Upper lobe of right lung (tissue), 1 donor: ENCODE measurements at regions not wholly inside any gene's neighbourhood (a gene's known extent, or its start where the extent isn't known, plus 50 kb on each side); places are given as distances from the start of the nearest gene placed in this dataset.

Source experiments
- ATAC-seq: fragments of 200-7000 bp; cut with Tn5 transposase; one replicate; pipeline ENCODE4 v1.9.1; 2020; ENCODE audit warnings: mild to moderate bottlenecking, moderate library complexity
- DNase-seq: peaks from one replicate; pipeline ENCODE4 v3.0.0-alpha.2; 2020
- H3K27ac ChIP-seq: fragments of 200-600 bp; one replicate; pipeline ENCODE4 v1.8.0; 2022
- H3K27me3 ChIP-seq: fragments of 200-600 bp; one replicate; pipeline ENCODE4 v1.8.0; 2022; ENCODE audit warnings: mild to moderate bottlenecking
- H3K36me3 ChIP-seq: fragments of 200-600 bp; one replicate; pipeline ENCODE4 v1.8.0; 2022
- H3K4me1 ChIP-seq: fragments of 200-600 bp; one replicate; pipeline ENCODE4 v1.8.0; 2022
- H3K4me3 ChIP-seq: fragments of 200-600 bp; one replicate; pipeline ENCODE4 v1.8.0; 2022; ENCODE audit warnings: mild to moderate bottlenecking
- H3K9me3 ChIP-seq: fragments of 200-600 bp; one replicate; pipeline ENCODE4 v1.8.0; 2022
- CTCF ChIP-seq: fragments of 200-600 bp; IDR thresholded peaks from one replicate; pipeline ENCODE4 v1.8.0; 2022; ENCODE audit warnings: antibody characterized with exemption
- intact Hi-C: fragments of 100-400 bp; cut with DNase I; formaldehyde crosslinking; loops from one replicate; pipeline ENCODE4 v1.11.0; 2022
- donor health status: DM: no; HTN: yes; CAD: no; lungs with severe emphysema.

- Histone ChIP-seq H3K36me3 (no peaks in the 10 kb centered on the region), H3K9me3 (no peaks in the 10 kb centered on the region), H3K4me1 (no peaks in the 10 kb centered on the region), H3K27ac (no peak overlapping the region), H3K4me3 (no peak overlapping the region), H3K27me3 (peaks cover 12% of the 10 kb centered on the region)
- intact Hi-C loops = loop anchor here (10.0 kb wide), 1 partner anchor 166 kb away; no protein-coding TSS in a partner anchor
- TF ChIP-seq CTCF = no peak
- ATAC-seq = no peak
- DNase-seq = no peak
Measured at GRCh38 chr7:26060733-26061677, 91.0 kb upstream of the NFE2L3 start.

- intact Hi-C loops = loop anchor here (10.0 kb wide), 1 partner anchor 167 kb away; no protein-coding TSS in a partner anchor
- Histone ChIP-seq H3K9me3 (no peaks in the 10 kb centered on the region), H3K27ac (no peak overlapping the region), H3K4me1 (no peaks in the 10 kb centered on the region), H3K27me3 (peaks cover 12% of the 10 kb centered on the region), H3K4me3 (no peak overlapping the region), H3K36me3 (no peaks in the 10 kb centered on the region)
- peak; percentile 75 for DNase-seq
- TF ChIP-seq CTCF = peak; percentile 78
- ATAC-seq = peak; percentile 93
Measured at GRCh38 chr7:26061678-26062603, 90.1 kb upstream of the NFE2L3 start.

GRCh38 chr7:26065652-26066051 is 86.3 kb upstream of the NFE2L3 start:
- peaks cover 9% of the 10 kb centered on the region for H3K27me3 ChIP-seq
- no peak for TF ChIP-seq CTCF
- DNase-seq (no peak), ATAC-seq (no peak)
- H3K4me3 ChIP-seq = no peak overlapping the region
- H3K4me1 ChIP-seq = no peaks in the 10 kb centered on the region
- intact Hi-C loops = loop anchor here (10.0 kb wide), 1 partner anchor 171 kb away; no protein-coding TSS in a partner anchor
- H3K27ac ChIP-seq = no peak overlapping the region
- H3K36me3 ChIP-seq = no peaks in the 10 kb centered on the region
- no peaks in the 10 kb centered on the region for H3K9me3 ChIP-seq

- intact Hi-C loops = loop anchor here (10.0 kb wide), 1 partner anchor 172 kb away; no protein-coding TSS in a partner anchor
- peaks cover 9% of the 10 kb centered on the region for H3K27me3 ChIP-seq
- ATAC-seq (no peak), DNase-seq (no peak)
- no peaks in the 10 kb centered on the region for H3K4me1 ChIP-seq
- TF ChIP-seq CTCF = no peak
- H3K27ac ChIP-seq = no peak overlapping the region
- H3K4me3 ChIP-seq = no peak overlapping the region
- H3K9me3 ChIP-seq = no peaks in the 10 kb centered on the region
- H3K36me3 ChIP-seq = no peaks in the 10 kb centered on the region
Measured at GRCh38 chr7:26066736-26067135, 85.3 kb upstream of the NFE2L3 start.

- TF ChIP-seq CTCF = no peak
- Histone ChIP-seq H3K36me3 (no peaks in the 10 kb centered on the region), H3K9me3 (no peaks in the 10 kb centered on the region), H3K4me3 (no peak overlapping the region), H3K27me3 (no peaks in the 10 kb centered on the region), H3K4me1 (no peaks in the 10 kb centered on the region), H3K27ac (no peak overlapping the region)
- DNase-seq (no peak), ATAC-seq (no peak)
- intact Hi-C loops = no loop called here
Measured at GRCh38 chr7:26070290-26070689, 81.7 kb upstream of the NFE2L3 start.
